Pancreas (tissue), 10 donors: ENCODE measurements at regions not wholly inside any gene's neighbourhood (a gene's known extent, or its start where the extent isn't known, plus 50 kb on each side); places are given as distances from the start of the nearest gene placed in this dataset.
A peak's percentile ranks its signal among the peaks of the same experiment; 100 is the strongest.

ENCODE experiments used
- ATAC-seq, 4 donors: fragments of 200-7000 bp; cut with Tn5 transposase; one replicate each; pipeline versions ENCODE4 v1.8.0 to v1.9.1; 2020; ENCODE audit warnings: mild to moderate bottlenecking in 4 of 4, moderate library complexity in 4 of 4
- DNase-seq, 6 donors: peaks; one replicate each; pipeline ENCODE4 v3.0.0-alpha.2; 2020
- FAIRE-seq: peaks from 2 replicates; lab custom pipeline; 2012; peaks lifted over from hg19 to GRCh38; lab: Jason Lieb, UNC
- H3K27ac ChIP-seq, 4 donors: fragments of 200-600 bp; sonication (generic); 1 replicate in 3 of 4; 2 replicates in 1 of 4; pipeline versions ENCODE4 v1.5.0 to v1.8.0; 2020
- H3K27me3 ChIP-seq, 4 donors: fragments of 200-600 bp; one replicate each; pipeline ENCODE4 v1.8.0; 2021
- H3K36me3 ChIP-seq, 3 donors: fragments of 200-600 bp; sonication (generic) in 1 of 3; one replicate each; pipeline versions ENCODE4 v1.5.0 to v1.8.0; 2020 to 2021
- H3K4me1 ChIP-seq, 3 donors: fragments of 200-600 bp; one replicate each; pipeline ENCODE4 v1.8.0; 2021
- H3K4me3 ChIP-seq, 4 donors: fragments of 200-600 bp; sonication (generic) in 2 of 4; one replicate each; pipeline versions ENCODE4 v1.5.0 to v1.8.0; 2020 to 2021
- H3K9me3 ChIP-seq, 4 donors: fragments of 200-600 bp; one replicate each; pipeline ENCODE4 v1.8.0; 2021
- CTCF ChIP-seq, 4 donors: fragments of 200-600 bp; sonication (generic) in 3 of 4; IDR thresholded peaks; one replicate each; pipeline versions ENCODE4 v1.5.0 to v1.8.0; 2021; ENCODE audit warnings: antibody characterized with exemption in 4 of 4
- WGBS, 2 donors: extraction: QIAGEN DNeasy Blood & Tissue Kit; methylation state at CpG; one replicate each; pipeline ENCODE4 v1.1.7; 2013; 5-methylcytosine and 5-hydroxymethylcytosine counted together
- intact Hi-C, 3 donors: fragments of 100-400 bp; cut with DNase I; formaldehyde crosslinking; loops; one replicate each; pipeline versions ENCODE4 v1.11.1 to v1.14.2; 2022
- donor health status: healthy with polysubstance abuse.
- donor health status: DM: no; HTN: no; CAD: no; lungs with moderate emphysema.
- donor health status: DM: no; HTN: no; CAD: no.
- donor health status: control.
- donor health status: control.
- donor health status: Bipolar disorder and iron deficiency.
- donor health status: DM: yes; HTN: yes; CAD: no.
- donor health status: DM: no; HTN: no; CAD: no.
- donor health status: DM: no; HTN: no; CAD: no.
- donor health status: DM: yes; HTN: yes; CAD: no.

- FAIRE-seq (no peak), DNase-seq (no peak)
- intact Hi-C loops = no loop called here
Observed at GRCh38 chr10:118957443-118957825, 72.1 kb upstream of the NANOS1 start.

GRCh38 chr10:118957966-118958365 lies 71.5 kb upstream of the NANOS1 start:
- no peak for TF ChIP-seq CTCF (IDR thresholded peaks at IDR 0.05)
- H3K27me3 ChIP-seq = no peaks in the 10 kb centered on the region
- no peaks in the 10 kb centered on the region for H3K36me3 ChIP-seq
- no peak for ATAC-seq
- no peak overlapping the region for H3K4me3 ChIP-seq
- no peaks in the 10 kb centered on the region for H3K9me3 ChIP-seq
- intact Hi-C loops = no loop called here
- H3K27ac ChIP-seq = no peak overlapping the region
- DNase-seq = no peak
- FAIRE-seq = no peak
- 90 to 91% methylated on average over 12 of the region's 12 CpGs for WGBS, 2 donors
- no peaks in the 10 kb centered on the region for H3K4me1 ChIP-seq

More at GRCh38 chr10:118957443-118957825, 72.1 kb upstream of the NANOS1 start:
- 80 to 92% methylated on average over 5 of the region's 5 CpGs for WGBS, 2 donors
- Histone ChIP-seq H3K36me3 (no peaks in the 10 kb centered on the region), H3K27ac (no peak overlapping the region), H3K27me3 (no peaks in the 10 kb centered on the region), H3K9me3 (no peaks in the 10 kb centered on the region), H3K4me1 (no peaks in the 10 kb centered on the region), H3K4me3 (no peak overlapping the region)
- no peak for ATAC-seq
- no peak for TF ChIP-seq CTCF (IDR thresholded peaks at IDR 0.05)

GRCh38 chr10:118958559-118958958 lies 71.0 kb upstream of the NANOS1 start:
- Histone ChIP-seq H3K4me3 (no peak overlapping the region), H3K4me1 (no peaks in the 10 kb centered on the region), H3K9me3 (no peaks in the 10 kb centered on the region), H3K36me3 (no peaks in the 10 kb centered on the region), H3K27me3 (no peaks in the 10 kb centered on the region), H3K27ac (no peak overlapping the region)
- FAIRE-seq = no peak
- WGBS, 2 donors = 90 to 91% methylated on average over 5 of the region's 5 CpGs
- DNase-seq = no peak
- intact Hi-C loops = no loop called here
- no peak for TF ChIP-seq CTCF (IDR thresholded peaks at IDR 0.05)
- no peak for ATAC-seq

GRCh38 chr10:118958984-118959925 lies 70.3 kb upstream of the NANOS1 start:
- peak; percentile 81 to 92 (median 90) for ATAC-seq
- no peak for TF ChIP-seq CTCF (IDR thresholded peaks at IDR 0.05)
- peak in 2 of 6 donors; percentile 27 to 33 for DNase-seq
- H3K4me3 ChIP-seq = no peak overlapping the region
- H3K4me1 ChIP-seq = no peaks in the 10 kb centered on the region
- FAIRE-seq = no peak
- H3K36me3 ChIP-seq = no peaks in the 10 kb centered on the region
- H3K27me3 ChIP-seq = no peaks in the 10 kb centered on the region
- intact Hi-C loops = no loop called here
- WGBS, 2 donors = 43 to 53% methylated on average over 10 of the region's 10 CpGs
- H3K27ac ChIP-seq = no peak overlapping the region
- no peaks in the 10 kb centered on the region for H3K9me3 ChIP-seq
